Immature natural killer cell (primary cell): ENCODE measurements at regions not wholly inside any gene's neighbourhood (a gene's known extent, or its start where the extent isn't known, plus 50 kb on each side); places are given as distances from the start of the nearest gene placed in this dataset.
"Not testable (repeated sequence)": the region's sequence is repeated elsewhere in the genome, so short reads cannot be mapped to it uniquely, and the experiment has no call there.

ENCODE experiments used
- DNase-seq, 3 donors: peaks; one replicate each; pipeline ENCODE4 v3.0.0; 2022; ENCODE audit warnings: mixed read lengths in 1 of 3
- H3K27ac Mint-ChIP-seq, 6 donors: one replicate each; pipeline ENCODE4 v1.8.0; 2020; ENCODE audit warnings: mixed read lengths in 6 of 6, mild to moderate bottlenecking in 5 of 6, inconsistent platforms in 4 of 6, moderate library complexity in 3 of 6
- H3K27me3 Mint-ChIP-seq, 3 donors: one replicate each; pipeline ENCODE4 v1.8.0; 2020 to 2021; ENCODE audit warnings: low read depth in 3 of 3, mild to moderate bottlenecking in 3 of 3, mixed read lengths in 3 of 3, moderate library complexity in 3 of 3, inconsistent platforms in 1 of 3
- H3K36me3 Mint-ChIP-seq, 3 donors: one replicate each; pipeline ENCODE4 v1.8.0; 2020; ENCODE audit warnings: mixed read lengths in 3 of 3, inconsistent platforms in 2 of 3, mild to moderate bottlenecking in 2 of 3
- H3K4me1 Mint-ChIP-seq, 2 donors: one replicate each; pipeline ENCODE4 v1.8.0; 2020; ENCODE audit warnings: inconsistent platforms in 2 of 2, mild to moderate bottlenecking in 2 of 2, mixed read lengths in 2 of 2, moderate library complexity in 1 of 2
- H3K4me3 Mint-ChIP-seq, 5 donors: one replicate each; pipeline ENCODE4 v1.8.0; 2020; ENCODE audit warnings: mild to moderate bottlenecking in 5 of 5, mixed read lengths in 5 of 5, inconsistent platforms in 3 of 5, moderate library complexity in 3 of 5
- H3K9me3 Mint-ChIP-seq, 6 donors: one replicate each; pipeline ENCODE4 v1.8.0; 2020; ENCODE audit warnings: mild to moderate bottlenecking in 6 of 6, mixed read lengths in 6 of 6, inconsistent platforms in 4 of 6, moderate library complexity in 3 of 6

- DNase-seq = no peak
- Mint-ChIP-seq H3K4me3 (peak overlapping the region in 2 of 5 donors; percentile 11 to 15), H3K27ac (no peak overlapping the region), H3K27me3 (peaks cover 9 to 17% (median 15%) of the 10 kb centered on the region in 3 donors), H3K36me3 (peaks cover 0 to 7% (median 0%) of the 10 kb centered on the region in 3 donors), H3K4me1 (peaks cover 2 to 6% of the 10 kb centered on the region in 2 donors), H3K9me3 (no peaks in the 10 kb centered on the region)
Observed at GRCh38 chr22:46026899-46027210, 49.9 kb upstream of the WNT7B start.

- DNase-seq = no peak
- Mint-ChIP-seq H3K9me3 (no peaks in the 10 kb centered on the region), H3K27me3 (peaks cover 9 to 17% (median 15%) of the 10 kb centered on the region in 3 donors), H3K36me3 (peaks cover 0 to 7% (median 0%) of the 10 kb centered on the region in 3 donors), H3K4me3 (no peak overlapping the region), H3K4me1 (peaks cover 2 to 6% of the 10 kb centered on the region in 2 donors), H3K27ac (no peak overlapping the region)
Observed at GRCh38 chr22:46027211-46028105, 50.5 kb upstream of the WNT7B start.

GRCh38 chr22:46028106-46028991, 51.4 kb upstream of the WNT7B start:
- H3K27ac Mint-ChIP-seq = no peak overlapping the region
- no peak for DNase-seq
- no peaks in the 10 kb centered on the region for H3K9me3 Mint-ChIP-seq
- peaks cover 0 to 4% (median 0%) of the 10 kb centered on the region in 3 donors for H3K36me3 Mint-ChIP-seq
- H3K4me1 Mint-ChIP-seq = peaks cover 2 to 6% of the 10 kb centered on the region in 2 donors
- peaks cover 11 to 17% (median 13%) of the 10 kb centered on the region in 3 donors for H3K27me3 Mint-ChIP-seq
- H3K4me3 Mint-ChIP-seq = no peak overlapping the region

GRCh38 chr22:46029036-46029435, 52.1 kb upstream of the WNT7B start:
- no peak for DNase-seq
- peaks cover 11 to 17% (median 13%) of the 10 kb centered on the region in 3 donors for H3K27me3 Mint-ChIP-seq
- peaks cover 2 to 6% of the 10 kb centered on the region in 2 donors for H3K4me1 Mint-ChIP-seq
- no peaks in the 10 kb centered on the region for H3K9me3 Mint-ChIP-seq
- H3K36me3 Mint-ChIP-seq = peaks cover 0 to 4% (median 0%) of the 10 kb centered on the region in 3 donors
- H3K27ac Mint-ChIP-seq = peak overlapping the region in 1 of 6 donors; percentile 27
- H3K4me3 Mint-ChIP-seq = no peak overlapping the region

- H3K9me3 Mint-ChIP-seq = no peaks in the 10 kb centered on the region
- peaks cover 2 to 8% of the 10 kb centered on the region in 2 donors for H3K4me1 Mint-ChIP-seq
- peaks cover 11 to 14% (median 13%) of the 10 kb centered on the region in 3 donors for H3K27me3 Mint-ChIP-seq
- no peak for DNase-seq
- H3K27ac Mint-ChIP-seq = no peak overlapping the region
- no peak overlapping the region for H3K4me3 Mint-ChIP-seq
- H3K36me3 Mint-ChIP-seq = peaks cover 0 to 4% (median 0%) of the 10 kb centered on the region in 3 donors
Observed at GRCh38 chr22:46029574-46030200, 52.7 kb upstream of the WNT7B start.

- H3K9me3 Mint-ChIP-seq = no peaks in the 10 kb centered on the region
- DNase-seq = no peak
- H3K27me3 Mint-ChIP-seq = peaks cover 11 to 14% (median 13%) of the 10 kb centered on the region in 3 donors
- peaks cover 9 to 15% of the 10 kb centered on the region in 2 donors for H3K4me1 Mint-ChIP-seq
- H3K27ac Mint-ChIP-seq = no peak overlapping the region
- peaks cover 0 to 4% (median 0%) of the 10 kb centered on the region in 3 donors for H3K36me3 Mint-ChIP-seq
- H3K4me3 Mint-ChIP-seq = no peak overlapping the region
Observed at GRCh38 chr22:46030231-46030880, 53.4 kb upstream of the WNT7B start.

GRCh38 chr22:46031066-46031465, 54.1 kb upstream of the WNT7B start:
- Mint-ChIP-seq H3K9me3 (no peaks in the 10 kb centered on the region), H3K4me3 (no peak overlapping the region), H3K27ac (no peak overlapping the region), H3K27me3 (peaks cover 10 to 15% (median 12%) of the 10 kb centered on the region in 3 donors), H3K4me1 (peaks cover 10 to 16% of the 10 kb centered on the region in 2 donors), H3K36me3 (no peaks in the 10 kb centered on the region)
- no peak for DNase-seq

- H3K9me3 Mint-ChIP-seq = no peaks in the 10 kb centered on the region
- H3K27me3 Mint-ChIP-seq = peaks cover 5 to 14% (median 8%) of the 10 kb centered on the region in 3 donors
- no peak overlapping the region for H3K4me3 Mint-ChIP-seq
- H3K36me3 Mint-ChIP-seq = no peaks in the 10 kb centered on the region
- peaks cover 13 to 19% of the 10 kb centered on the region in 2 donors for H3K4me1 Mint-ChIP-seq
- H3K27ac Mint-ChIP-seq = no peak overlapping the region
- no peak for DNase-seq
Observed at GRCh38 chr22:46031557-46031956, 54.6 kb upstream of the WNT7B start.

GRCh38 chr22:46031965-46032851, 55.2 kb upstream of the WNT7B start:
- peaks cover 2 to 10% (median 8%) of the 10 kb centered on the region in 3 donors for H3K27me3 Mint-ChIP-seq
- H3K9me3 Mint-ChIP-seq = no peaks in the 10 kb centered on the region
- peaks cover 18 to 20% of the 10 kb centered on the region in 2 donors for H3K4me1 Mint-ChIP-seq
- DNase-seq = no peak
- no peak overlapping the region for H3K27ac Mint-ChIP-seq
- H3K4me3 Mint-ChIP-seq = no peak overlapping the region
- no peaks in the 10 kb centered on the region for H3K36me3 Mint-ChIP-seq

GRCh38 chr22:46033256-46034200, 56.6 kb upstream of the WNT7B start:
- no peak overlapping the region for H3K27ac Mint-ChIP-seq
- H3K9me3 Mint-ChIP-seq = no peaks in the 10 kb centered on the region
- H3K36me3 Mint-ChIP-seq = no peaks in the 10 kb centered on the region
- H3K27me3 Mint-ChIP-seq = peaks cover under 1 to 9% (median 6%) of the 10 kb centered on the region in 3 donors
- H3K4me3 Mint-ChIP-seq = no peak overlapping the region
- DNase-seq = no peak
- peaks cover 20 to 21% of the 10 kb centered on the region in 2 donors for H3K4me1 Mint-ChIP-seq

GRCh38 chr22:46034480-46034879, 57.5 kb upstream of the WNT7B start:
- H3K9me3 Mint-ChIP-seq, H3K36me3 Mint-ChIP-seq, H3K27me3 Mint-ChIP-seq, DNase-seq: not testable (repeated sequence)
- Mint-ChIP-seq H3K4me1 (peaks cover 20 to 21% of the 10 kb centered on the region in 2 donors), H3K27ac (peak overlapping the region in 4 of 6 donors; percentile 89 to 95 (median 93)), H3K4me3 (peak overlapping the region in 4 of 5 donors; percentile 78 to 86 (median 82))
